HCT116 (cell line): ENCODE measurements at regions not wholly inside any gene's neighbourhood (a gene's known extent, or its start where the extent isn't known, plus 50 kb on each side); places are given as distances from the start of the nearest gene placed in this dataset.
A peak's percentile ranks its signal among the peaks of the same experiment; 100 is the strongest.

Experiments
- ATAC-seq: fragments of 200-7000 bp; cut with Tn5 transposase; 2 replicates; pipeline ENCODE4 v1.9.1; 2020; ENCODE audit warnings: mild to moderate bottlenecking, moderate library complexity
- BruUV-seq: library from RNA; stranded (reverse); fragments of 400-500 nt; replicated peaks from 2 replicates; lab custom pipeline; 2021; lab: Mats Ljungman, UMichigan
- CTCF ChIA-PET: fragments of 300-600 bp; sonication (Branson Sonifier 250); formaldehyde crosslinking; loops from one replicate; lab custom pipeline; 2021; ENCODE audit warnings: antibody characterized with exemption; lab: Charles Lee
- POLR2A ChIA-PET: fragments of 300-600, 350-600 bp; sonication (Branson Sonifier 250); formaldehyde crosslinking; loops from one replicate; lab custom pipeline; 2021; ENCODE audit warnings: antibody characterized with exemption; lab: Charles Lee
- RAD21 ChIA-PET, 2 experiments: fragments of 300-600 bp; sonication (Branson Sonifier 250); formaldehyde crosslinking; loops; one replicate each; lab custom pipeline; 2023; ENCODE audit warnings: low total read pairs in 2 of 2; ENCODE audit not compliant: uncharacterized antibody in 2 of 2, unreplicated experiment in 2 of 2, low non-redundant PET in 1 of 2; lab: Charles Lee
- DNase-seq: peaks from one replicate; pipeline ENCODE4 v3.0.0-alpha.2; 2010; ENCODE audit warnings: low read depth, low spot score
- H2AFZ ChIP-seq: fragments of 200-600 bp; shearing (Covaris generic), sonication (generic); 2 replicates; pipeline ENCODE4 v1.6.1; 2017; ENCODE audit warnings: low read depth, mixed run types, mixed read lengths, antibody characterized with exemption, low read length; ENCODE audit not compliant: poor library complexity, severe bottlenecking
- H3K27ac ChIP-seq: 2 replicates; pipeline ENCODE4 v1.5.1; 2012; ENCODE audit warnings: low read depth, low read length
- H3K27me3 ChIP-seq: fragments of 200-600 bp; sonication (generic); 2 replicates; pipeline ENCODE4 v1.6.1; 2016; ENCODE audit warnings: mixed run types, low read length, mixed read lengths; ENCODE audit not compliant: insufficient read depth
- H3K36me3 ChIP-seq, 2 experiments: fragments of 200-500 bp in 1 of 2; fragments of 200-600 bp in 1 of 2; sonication (Bioruptor generic) in 1 of 2; sonication (generic) in 1 of 2; 2 replicates each; pipeline versions ENCODE4 v1.5.1 to v1.6.1; 2014 to 2016; ENCODE audit warnings: low read length in 2 of 2, inconsistent platforms in 1 of 2, mixed read lengths in 1 of 2, mixed run types in 1 of 2; ENCODE audit not compliant: insufficient read depth in 2 of 2, control insufficient read depth in 1 of 2
- H3K4me1 ChIP-seq, 2 experiments: fragments of 200-600 bp in 1 of 2; sonication (generic) in 1 of 2; 2 replicates each; pipeline versions ENCODE4 v1.5.1 to v1.6.1; 2012 to 2017; ENCODE audit warnings: low read length in 2 of 2, inconsistent platforms in 1 of 2, mild to moderate bottlenecking in 1 of 2, mixed read lengths in 1 of 2, mixed run types in 1 of 2, moderate library complexity in 1 of 2; ENCODE audit not compliant: insufficient read depth in 2 of 2, control insufficient read depth in 1 of 2
- H3K4me2 ChIP-seq: fragments of 200-600 bp; sonication (generic); 2 replicates; pipeline ENCODE4 v1.6.1; 2017; ENCODE audit warnings: mixed run types, low read length, mixed read lengths
- H3K4me3 ChIP-seq, 2 experiments: fragments of 200-600 bp in 1 of 2; sonication (generic) in 1 of 2; replicated peaks in 1 of 2; 2 replicates each; pipeline ENCODE4 v1.5.1; 2011 to 2016; ENCODE audit warnings: low read length in 2 of 2, control low read depth in 1 of 2, low read depth in 1 of 2, mild to moderate bottlenecking in 1 of 2, mixed read lengths in 1 of 2, mixed run types in 1 of 2
- H3K79me2 ChIP-seq: fragments of 200-600 bp; sonication (generic); 2 replicates; pipeline ENCODE4 v1.6.1; 2017; ENCODE audit warnings: mild to moderate bottlenecking, mixed run types, low read length, moderate library complexity, mixed read lengths; ENCODE audit not compliant: insufficient read depth
- H3K9ac ChIP-seq: fragments of 200-600 bp; sonication (generic); 2 replicates; pipeline ENCODE4 v1.6.1; 2016; ENCODE audit warnings: low read length, mixed read lengths
- H3K9me2 ChIP-seq: fragments of 200-600 bp; sonication (generic), shearing (Covaris generic); 2 replicates; pipeline ENCODE4 v1.6.1; 2017; ENCODE audit warnings: mixed run types, mild to moderate bottlenecking, moderate library complexity; ENCODE audit not compliant: insufficient read depth
- H3K9me3 ChIP-seq, 2 experiments: fragments of 200-500 bp in 1 of 2; fragments of 200-600 bp in 1 of 2; sonication (Bioruptor generic) in 1 of 2; sonication (generic) in 1 of 2; 2 replicates each; pipeline ENCODE4 v1.6.1; 2014 to 2017; ENCODE audit warnings: low read length in 2 of 2, mixed read lengths in 2 of 2, inconsistent platforms in 1 of 2, low read depth in 1 of 2, mild to moderate bottlenecking in 1 of 2, mixed run types in 1 of 2, moderate library complexity in 1 of 2; ENCODE audit not compliant: control insufficient read depth in 1 of 2, insufficient read depth in 1 of 2
- H4K20me1 ChIP-seq: fragments of 200-600 bp; sonication (generic), shearing (Covaris generic); 2 replicates; pipeline ENCODE4 v1.6.1; 2017; ENCODE audit warnings: mixed run types, mild to moderate bottlenecking, moderate library complexity; ENCODE audit not compliant: insufficient read depth
- CBX3 ChIP-seq: IDR thresholded peaks from 2 replicates; pipeline ENCODE4 v1.6.1; 2012; ENCODE audit warnings: low read depth
- CTCF ChIP-seq, 3 experiments: fragments of 200-600 bp in 1 of 3; sonication (generic) in 1 of 3; IDR thresholded peaks in 2 of 3; conservative IDR thresholded peaks in 1 of 3; 2 replicates each; pipeline ENCODE4 v1.5.1; 2012 to 2017; ENCODE audit warnings: low read depth in 2 of 3, low read length in 2 of 3, antibody characterized with exemption in 1 of 3, borderline replicate concordance in 1 of 3, control low read depth in 1 of 3, mild to moderate bottlenecking in 1 of 3, mixed read lengths in 1 of 3, mixed run types in 1 of 3, moderate library complexity in 1 of 3; ENCODE audit not compliant: insufficient read depth in 1 of 3
- ELF1 ChIP-seq: IDR thresholded peaks from 2 replicates; pipeline ENCODE4 v1.6.1; 2012; ENCODE audit warnings: low read depth, borderline replicate concordance
- EZH2 ChIP-seq: fragments of 200-600 bp; sonication (generic); IDR thresholded peaks from 2 replicates; pipeline ENCODE4 v1.6.1; 2017; ENCODE audit warnings: antibody characterized with exemption, mixed run types
- EZH2phosphoT487 ChIP-seq: fragments of 200-600 bp; IDR thresholded peaks from 2 replicates; pipeline ENCODE4 v1.6.1; 2018; ENCODE audit warnings: antibody characterized with exemption, borderline replicate concordance
- FOSL1 ChIP-seq: IDR thresholded peaks from 2 replicates; pipeline ENCODE4 v1.6.1; 2012; ENCODE audit warnings: low read depth
- JUND ChIP-seq: IDR thresholded peaks from 2 replicates; pipeline ENCODE4 v1.6.1; 2012
- MAX ChIP-seq: IDR thresholded peaks from 2 replicates; pipeline ENCODE4 v1.6.1; 2012
- POLR2A ChIP-seq: IDR thresholded peaks from 2 replicates; pipeline ENCODE4 v1.7.0; 2011; ENCODE audit warnings: borderline replicate concordance; ENCODE audit not compliant: insufficient read depth, insufficient read length; ENCODE audit errors: extremely low read depth
- RAD21 ChIP-seq: IDR thresholded peaks from 2 replicates; pipeline ENCODE4 v1.6.1; 2012; ENCODE audit warnings: low read depth, mild to moderate bottlenecking
- TCF7L2 ChIP-seq: IDR thresholded peaks from 2 replicates; pipeline ENCODE4 v1.7.0; 2011; ENCODE audit warnings: borderline replicate concordance, inconsistent platforms; ENCODE audit not compliant: insufficient read depth, insufficient read length; ENCODE audit errors: extremely low read depth
- YY1 ChIP-seq: IDR thresholded peaks from 2 replicates; pipeline ENCODE4 v1.6.1; 2011; ENCODE audit warnings: low read length, low read depth, moderate library complexity, mild to moderate bottlenecking; ENCODE audit not compliant: insufficient replicate concordance; ENCODE audit errors: extremely low read depth
- intact Hi-C: fragments of 100-400 bp; cut with micrococcal nuclease; formaldehyde crosslinking; loops from 2 replicates; pipeline ENCODE4 v1.10.0; 2022

GRCh38 chr14:106044949-106045596 lies 518.7 kb downstream of the TMEM121 start:
- CTCF ChIA-PET = no interaction called here
- TF ChIP-seq CTCF (IDR thresholded peaks at IDR 0.05 in 2 of 3, conservative IDR thresholded peaks at IDR 0.05 in 1 of 3; ENCODE audit: borderline replicate concordance in 1 of 3, insufficient read depth in 1 of 3, low read depth in 2 of 3, low read length in 2 of 3) = peak; percentile 60 to 98 (median 74)
- no peak for TF ChIP-seq EZH2phosphoT487
- TF ChIP-seq EZH2 = no peak
- peak; percentile 29; the same call in 1 of the 2 replicates for TF ChIP-seq RAD21
- TF ChIP-seq CBX3 = no peak
- TF ChIP-seq, all 23 proteins: peak for 2
- no peak overlapping the region for H2AFZ ChIP-seq
- RAD21 ChIA-PET = no interaction called here
- no peak overlapping the region for H3K4me2 ChIP-seq
- no peak overlapping the region for H3K27ac ChIP-seq
- no TSS peak for BruUV-seq
- peak; percentile 87 for ATAC-seq
- H3K9me2 ChIP-seq = no peaks in the 10 kb centered on the region
- H3K9me3 ChIP-seq = no peaks in the 10 kb centered on the region; a peak in 1 of 4 replicates
- no peaks in the 10 kb centered on the region for H4K20me1 ChIP-seq
- H3K36me3 ChIP-seq = no peaks in the 10 kb centered on the region
- H3K4me1 ChIP-seq = no peaks in the 10 kb centered on the region
- peak; percentile 36 for DNase-seq
- no peaks in the 10 kb centered on the region for H3K27me3 ChIP-seq
- H3K79me2 ChIP-seq = no peaks in the 10 kb centered on the region
- no peak overlapping the region for H3K4me3 ChIP-seq
- POLR2A ChIA-PET = no interaction called here
- intact Hi-C loops = no loop called here
- H3K9ac ChIP-seq = no peak overlapping the region

- Histone ChIP-seq H3K27ac (no peak overlapping the region), H3K9me2 (no peaks in the 10 kb centered on the region), H3K36me3 (no peaks in the 10 kb centered on the region), H3K4me2 (no peak overlapping the region), H3K79me2 (no peaks in the 10 kb centered on the region), H3K9me3 (no peaks in the 10 kb centered on the region), H2AFZ (no peak overlapping the region), H4K20me1 (no peaks in the 10 kb centered on the region), H3K27me3 (no peaks in the 10 kb centered on the region), H3K4me1 (no peaks in the 10 kb centered on the region), H3K9ac (no peak overlapping the region), H3K4me3 (no peak overlapping the region)
- no peak for ATAC-seq
- intact Hi-C loops = no loop called here
- TF ChIP-seq MAX (no peak), ELF1 (no peak), POLR2A (no peak), JUND (no peak), FOSL1 (no peak), TCF7L2 (no peak), EZH2phosphoT487 (no peak), CTCF (IDR thresholded peaks at IDR 0.05 in 2 of 3, conservative IDR thresholded peaks at IDR 0.05 in 1 of 3; ENCODE audit: borderline replicate concordance in 1 of 3, insufficient read depth in 1 of 3, low read depth in 2 of 3, low read length in 2 of 3) (no peak), YY1 (no peak)
- CTCF ChIA-PET = no interaction called here
- BruUV-seq = no TSS peak
- no peak for DNase-seq
- POLR2A ChIA-PET = no interaction called here
- RAD21 ChIA-PET = no interaction called here
Observed at GRCh38 chr14:106051796-106052195, 525.4 kb downstream of the TMEM121 start.
